HUDEP-2 (cell line): ENCODE measurements at regions not wholly inside any gene's neighbourhood (a gene's known extent, or its start where the extent isn't known, plus 50 kb on each side); places are given as distances from the start of the nearest gene placed in this dataset.

Experiments used
- DNase-seq, 76 experiments: peaks; one replicate each; lab custom pipeline; 2025; ENCODE audit not compliant: unreplicated experiment in 76 of 76; lab: John Stamatoyannopoulos, UW

GRCh38 chr4:17251101-17251500 is 260.8 kb downstream of the QDPR start:
- no peak for DNase-seq

GRCh38 chr4:17250591-17250990 is 261.3 kb downstream of the QDPR start:
- no peak for DNase-seq

- DNase-seq: no peak
These were observed 265.2 kb downstream of the QDPR start for GRCh38 chr4:17246656-17247055.

- DNase-seq: no peak
These were observed 270.1 kb downstream of the QDPR start for GRCh38 chr4:17241835-17242234.

- DNase-seq: no peak
These were observed 273.3 kb downstream of the QDPR start for GRCh38 chr4:17238633-17239032.

- DNase-seq: no peak
These were observed 275.2 kb downstream of the QDPR start for GRCh38 chr4:17236686-17237085.

- no peak for DNase-seq
These were observed 277.2 kb downstream of the QDPR start for GRCh38 chr4:17234678-17235077.

- DNase-seq: peak in 1 of 76 experiments; percentile 13
These were observed 279.2 kb downstream of the QDPR start for GRCh38 chr4:17232566-17233253.

- DNase-seq: peak in 2 of 76 experiments; percentile 1 to 2
These were observed 279.9 kb downstream of the QDPR start for GRCh38 chr4:17231880-17232475.

GRCh38 chr4:17230727-17231126 is 281.2 kb downstream of the QDPR start:
- no peak for DNase-seq

GRCh38 chr4:17220816-17221215 is 291.1 kb downstream of the QDPR start:
- no peak for DNase-seq

- no peak for DNase-seq
These were observed 293.1 kb downstream of the QDPR start for GRCh38 chr4:17218786-17219185.

- DNase-seq: no peak
These were observed 304.8 kb downstream of the QDPR start for GRCh38 chr4:17206829-17207801.

- DNase-seq: no peak
These were observed 306.5 kb upstream of the LDB2 start for GRCh38 chr4:17204908-17205307.

GRCh38 chr4:17203797-17204196 is 305.4 kb upstream of the LDB2 start:
- DNase-seq: no peak

- DNase-seq: no peak
These were observed 298.6 kb upstream of the LDB2 start for GRCh38 chr4:17197070-17197469.

GRCh38 chr4:17195461-17196275 is 297.2 kb upstream of the LDB2 start:
- DNase-seq: no peak

GRCh38 chr4:17194586-17194985 is 296.1 kb upstream of the LDB2 start:
- DNase-seq: no peak

- no peak for DNase-seq
These were observed 291.3 kb upstream of the LDB2 start for GRCh38 chr4:17189759-17190158.

GRCh38 chr4:17189401-17189720 is 290.9 kb upstream of the LDB2 start:
- no peak for DNase-seq
